GM19351 (cell line): ENCODE measurements at regions not wholly inside any gene's neighbourhood (a gene's known extent, or its start where the extent isn't known, plus 50 kb on each side); places are given as distances from the start of the nearest gene placed in this dataset.
"Not testable (repeated sequence)": the region's sequence is repeated elsewhere in the genome, so short reads cannot be mapped to it uniquely, and the experiment has no call there.

Experiments
- ATAC-seq: cut with Tn5 transposase; IDR thresholded peaks from one replicate; pipeline ENCODE4 v1.9.1; 2021; ENCODE audit warnings: mild to moderate bottlenecking, moderate library complexity; ENCODE audit not compliant: unreplicated experiment

DNA sequence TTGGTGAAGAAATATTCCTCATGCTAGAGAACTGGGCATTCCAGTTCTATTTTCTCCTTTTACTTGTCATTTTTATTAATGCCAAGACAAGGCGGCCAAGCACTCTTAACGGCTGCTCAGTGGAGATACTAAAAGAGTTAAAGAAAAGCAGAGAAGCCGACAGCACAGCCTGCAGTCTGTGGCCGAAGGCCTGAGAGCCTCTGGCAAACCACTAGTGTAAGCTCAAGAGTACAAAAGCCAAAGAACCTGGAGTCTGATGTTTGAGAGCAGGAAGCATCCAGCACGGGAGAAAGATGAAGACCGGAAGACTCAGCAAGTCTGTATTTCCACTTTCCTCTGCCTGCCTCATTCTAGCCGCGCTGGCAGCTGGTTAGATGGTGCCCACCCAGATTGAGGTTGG, 167.1 kb upstream of the FUT9 start:
- no peak for ATAC-seq

DNA sequence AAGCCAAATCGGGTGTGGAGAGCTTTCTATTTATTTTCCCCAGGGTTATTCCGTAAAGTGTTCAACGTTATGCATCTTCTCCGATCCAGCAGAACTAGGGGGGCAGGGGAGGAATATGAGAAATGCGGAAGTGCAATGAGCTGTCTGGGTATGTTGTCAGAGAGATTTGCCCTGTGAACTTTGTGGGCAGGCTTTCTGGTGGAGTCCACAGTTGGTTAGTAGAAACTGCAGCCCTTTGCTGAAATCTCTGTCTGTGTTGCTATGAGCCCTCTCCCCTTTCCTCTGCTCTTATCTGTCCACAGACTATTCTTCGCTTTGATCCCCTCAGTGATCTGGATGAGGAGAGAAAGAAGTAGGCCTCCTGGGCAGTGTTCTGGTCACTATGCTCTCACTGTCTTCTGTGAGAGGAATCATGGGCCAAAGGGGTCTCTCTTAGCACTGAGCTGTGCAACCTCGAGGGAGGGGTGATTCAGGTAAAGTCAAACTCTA, 158.9 kb upstream of the FUT9 start:
- no peak for ATAC-seq

DNA sequence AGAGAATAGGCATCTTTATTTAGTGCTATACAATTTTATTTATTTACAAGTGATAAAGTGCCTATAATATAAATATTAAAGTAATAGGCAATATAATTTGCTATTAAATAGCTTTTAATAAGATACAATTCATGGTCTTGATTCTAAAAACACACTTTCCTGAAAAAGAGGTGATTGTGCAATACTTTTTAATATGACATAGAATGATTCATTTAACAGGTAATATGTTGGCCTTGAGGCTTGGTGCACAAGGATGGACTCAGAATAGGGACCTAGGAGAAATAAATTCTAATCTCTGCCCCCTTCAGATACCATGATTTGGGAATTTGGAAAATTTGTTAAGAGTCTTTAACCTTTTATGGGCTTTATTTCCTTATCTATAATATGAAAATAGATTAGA, 149.9 kb upstream of the FUT9 start:
- no peak for ATAC-seq

DNA sequence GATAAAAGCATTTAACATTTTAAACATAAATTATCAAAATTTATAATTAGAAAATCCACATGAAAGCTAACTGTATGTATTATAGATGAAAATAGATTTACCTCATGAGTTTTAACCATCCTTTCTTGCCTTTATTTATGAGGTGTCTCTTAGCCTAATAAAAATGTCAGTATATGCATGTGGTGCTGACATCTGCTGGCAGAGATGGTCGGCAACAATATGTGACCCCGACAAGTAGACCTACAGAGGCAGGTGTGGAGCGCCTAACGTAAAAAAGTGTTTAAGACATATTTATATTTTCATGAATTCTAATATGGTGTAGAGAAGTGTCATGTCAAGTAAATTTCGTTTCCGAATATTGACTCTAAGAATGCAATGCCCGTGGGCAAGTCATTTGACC, 149.0 kb upstream of the FUT9 start:
- peak; percentile 75 for ATAC-seq

DNA sequence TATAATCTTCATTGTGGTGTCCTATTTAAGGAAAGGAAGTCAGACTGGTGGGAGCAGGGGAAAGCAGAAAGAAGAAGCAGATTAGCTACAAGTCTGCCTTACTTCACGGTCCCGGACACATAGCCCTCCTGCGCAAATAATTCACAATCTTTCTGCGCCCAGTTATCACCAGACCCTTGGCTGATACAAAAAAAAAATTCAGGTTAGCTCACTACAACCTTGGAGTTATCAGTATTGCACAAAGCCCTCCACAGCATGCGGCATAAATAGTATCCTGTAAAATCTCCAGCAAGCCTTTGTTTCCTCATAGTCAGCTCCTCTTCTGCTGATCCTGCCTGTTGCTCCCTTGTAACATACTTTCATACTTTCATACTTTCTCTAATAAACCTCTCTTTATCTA, 148.6 kb upstream of the FUT9 start:
- ATAC-seq, result no peak

DNA sequence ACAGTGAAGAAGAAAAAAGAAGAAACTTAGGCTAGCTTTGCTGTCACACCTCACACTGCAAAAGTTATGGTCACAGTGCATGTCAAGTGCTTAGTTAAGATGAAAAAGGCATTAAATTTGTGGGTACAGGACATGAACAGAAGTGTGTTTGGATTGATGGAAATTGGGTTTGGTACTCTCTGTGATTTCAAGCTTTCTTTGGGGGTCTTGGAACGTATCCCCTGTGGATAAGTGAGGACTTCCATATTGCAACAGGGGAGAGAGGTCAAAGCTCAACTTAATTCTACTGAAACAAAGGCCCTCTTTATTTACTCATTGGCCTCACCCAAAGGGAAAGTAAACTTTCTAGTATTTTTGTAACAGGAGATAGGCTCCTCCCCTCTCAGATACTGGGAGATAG, 138.3 kb upstream of the FUT9 start:
- no peak for ATAC-seq

DNA sequence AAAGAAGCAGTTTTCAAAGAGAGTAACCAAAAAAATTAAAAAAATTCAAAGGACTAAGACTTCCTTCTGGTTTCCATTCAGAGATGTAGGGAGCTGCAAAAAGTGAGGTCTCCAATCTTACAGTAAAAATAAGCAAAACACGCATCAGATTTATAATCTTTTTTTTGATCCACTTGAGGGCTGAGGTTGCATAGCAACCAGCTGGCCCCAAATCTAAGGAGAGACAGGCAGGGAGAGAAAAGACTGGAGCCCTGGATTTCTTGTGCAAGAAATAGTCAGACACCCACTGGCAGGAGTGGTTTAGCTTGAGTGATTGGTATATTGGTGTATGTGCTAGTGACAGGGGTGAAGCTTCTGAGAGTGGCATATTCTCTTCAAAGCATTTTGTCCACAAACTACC, 135.9 kb upstream of the FUT9 start:
- no peak for ATAC-seq

DNA sequence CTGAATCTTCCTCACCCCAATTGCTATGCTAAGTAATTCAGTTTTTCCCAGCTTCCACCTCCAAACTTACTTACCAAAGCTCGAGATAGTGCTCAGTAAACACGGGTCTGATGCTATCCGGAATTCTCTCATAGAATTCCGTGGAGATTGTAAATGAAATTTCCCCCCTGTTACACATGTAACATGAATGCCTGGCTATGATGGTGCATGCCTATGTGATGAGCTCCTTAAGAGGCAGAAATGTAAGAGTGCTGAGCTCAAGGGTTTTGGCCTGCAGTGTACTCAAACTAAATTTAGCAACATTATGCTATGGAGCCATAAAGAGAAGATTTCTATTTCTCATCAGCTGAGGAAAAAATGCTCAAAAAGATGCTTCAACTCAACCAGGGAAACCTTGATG, 133.4 kb upstream of the FUT9 start:
- no peak for ATAC-seq

DNA sequence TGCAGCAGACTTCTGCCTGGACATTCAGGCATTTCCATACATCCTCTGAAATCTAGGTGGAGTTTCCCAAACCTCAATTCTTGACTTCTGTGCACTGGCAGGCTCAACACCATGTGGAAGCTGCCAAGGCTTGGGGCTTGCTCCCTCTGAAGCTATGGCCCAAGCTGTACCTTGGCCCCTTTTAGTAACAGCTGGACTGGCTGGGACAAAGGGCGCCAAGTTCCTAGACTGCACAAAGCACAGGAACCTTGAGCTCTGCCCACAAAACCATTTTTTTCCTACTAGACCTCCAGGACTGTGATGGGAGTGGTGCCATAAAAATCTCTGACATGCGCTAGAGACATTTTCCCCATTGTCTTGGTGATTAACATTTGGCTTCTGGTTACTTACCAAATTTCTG, 127.1 kb upstream of the FUT9 start:
- not testable (repeated sequence) for ATAC-seq

DNA sequence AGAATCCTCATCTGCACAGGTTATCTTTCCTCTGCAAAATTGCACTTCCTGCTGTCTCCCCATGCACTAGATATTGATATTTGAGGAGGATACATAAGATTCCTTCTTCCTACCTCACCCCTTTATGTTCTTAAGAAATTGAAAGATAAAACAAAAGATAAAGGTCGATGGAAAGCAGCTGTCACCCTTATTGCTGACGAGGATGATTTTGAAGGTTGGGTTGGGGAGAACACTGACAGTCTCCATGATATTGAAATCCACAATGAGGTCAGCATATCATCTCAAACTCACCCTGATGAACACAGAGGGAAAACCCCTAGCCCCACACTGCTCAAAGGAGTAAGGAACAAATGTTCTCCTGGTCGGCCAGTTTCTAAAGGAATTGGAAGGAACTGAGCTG, 110.6 kb upstream of the FUT9 start:
- no peak for ATAC-seq

DNA sequence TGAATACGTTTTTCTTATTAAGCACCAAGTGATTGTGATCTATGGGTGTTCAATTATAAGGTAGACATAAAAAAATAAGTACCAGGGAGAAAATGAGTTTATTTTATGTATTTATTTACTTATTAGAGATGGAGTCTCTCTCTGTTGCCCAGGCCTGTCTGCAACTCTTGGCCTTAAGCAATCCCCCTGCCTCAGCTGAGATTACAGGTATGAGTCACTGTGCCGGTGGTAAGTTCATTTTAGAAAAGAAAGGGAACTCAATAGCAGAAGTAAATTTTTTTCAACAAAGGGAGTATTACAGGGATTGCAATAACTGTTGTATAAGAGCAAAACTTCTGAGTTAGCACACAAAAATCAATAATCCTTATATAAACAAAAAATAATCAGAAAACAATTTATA, 98.7 kb upstream of the FUT9 start:
- ATAC-seq, result no peak

DNA sequence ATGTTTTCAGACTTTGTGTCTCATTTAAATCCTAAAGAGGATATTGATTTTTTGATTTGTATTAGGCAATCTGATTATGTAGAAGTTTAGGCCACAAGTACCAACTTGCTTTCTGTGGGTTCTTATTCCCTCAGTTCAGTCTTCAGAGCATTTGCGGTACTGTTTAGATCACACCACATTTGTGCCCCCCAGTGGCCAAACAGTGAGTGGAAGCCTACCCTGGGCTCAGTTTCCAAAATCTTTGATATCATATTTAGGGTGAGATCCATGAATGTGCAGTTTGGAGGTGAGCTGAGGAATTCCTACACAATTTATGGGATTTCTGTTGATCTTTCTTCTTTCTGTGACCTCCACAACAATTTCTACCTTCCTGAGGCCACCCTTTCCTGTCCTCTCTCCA, 92.3 kb upstream of the FUT9 start:
- peak; percentile 73 for ATAC-seq

DNA sequence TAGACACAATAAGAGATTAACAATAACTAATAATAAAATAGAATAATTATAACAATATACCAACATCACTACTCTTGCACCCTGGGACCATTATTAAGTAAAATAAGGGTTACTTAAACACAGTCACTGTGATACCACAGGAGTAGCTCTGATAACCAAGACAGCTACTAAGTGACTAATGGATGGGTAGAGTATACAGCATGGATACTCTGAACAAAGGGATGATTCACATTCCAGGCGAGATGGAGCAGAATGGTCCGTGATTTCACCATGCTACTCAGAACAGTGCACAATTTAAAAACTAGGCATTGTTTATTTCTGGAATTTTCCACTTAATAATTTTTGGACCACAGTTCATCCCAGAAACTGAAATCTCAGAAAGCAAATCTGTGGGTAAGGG, 80.0 kb upstream of the FUT9 start:
- ATAC-seq, result no peak

DNA sequence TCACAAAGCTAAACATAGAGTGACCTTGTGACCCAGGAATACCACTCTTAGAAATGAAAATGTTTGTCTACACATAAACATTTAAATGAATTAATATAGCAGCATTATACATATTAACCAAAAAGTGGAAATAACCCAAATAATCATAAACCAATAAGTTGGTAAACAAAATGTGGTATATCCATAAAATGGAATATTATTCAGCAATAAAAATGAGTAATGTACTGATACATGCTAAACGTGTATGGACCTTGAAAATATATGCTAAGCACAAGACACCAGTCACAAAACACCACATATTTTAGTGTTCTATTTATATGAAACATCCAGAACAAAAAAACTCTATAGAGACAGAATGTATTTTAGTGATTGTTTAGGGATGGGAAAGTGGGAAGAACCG, 68.9 kb upstream of the FUT9 start:
- ATAC-seq, result no peak

DNA sequence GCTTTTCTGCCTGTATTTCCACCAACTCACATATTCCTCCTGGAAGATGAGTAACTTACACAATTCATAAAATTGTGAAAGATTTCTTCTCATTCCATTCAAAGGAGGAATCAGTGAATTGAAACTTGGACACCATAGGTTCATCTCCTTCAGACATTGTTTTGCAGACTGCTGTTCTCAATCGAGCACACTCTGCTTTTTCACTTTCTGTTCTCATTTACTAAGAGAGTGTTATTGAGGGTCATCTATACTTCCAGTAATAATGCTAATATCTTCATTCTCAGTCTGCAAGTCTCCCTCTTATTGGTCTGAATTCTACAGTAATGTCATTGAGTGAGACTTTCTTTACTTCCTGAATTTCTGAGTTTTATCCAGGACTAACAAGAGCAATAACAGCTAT, 67.5 kb upstream of the FUT9 start:
- no peak for ATAC-seq

DNA sequence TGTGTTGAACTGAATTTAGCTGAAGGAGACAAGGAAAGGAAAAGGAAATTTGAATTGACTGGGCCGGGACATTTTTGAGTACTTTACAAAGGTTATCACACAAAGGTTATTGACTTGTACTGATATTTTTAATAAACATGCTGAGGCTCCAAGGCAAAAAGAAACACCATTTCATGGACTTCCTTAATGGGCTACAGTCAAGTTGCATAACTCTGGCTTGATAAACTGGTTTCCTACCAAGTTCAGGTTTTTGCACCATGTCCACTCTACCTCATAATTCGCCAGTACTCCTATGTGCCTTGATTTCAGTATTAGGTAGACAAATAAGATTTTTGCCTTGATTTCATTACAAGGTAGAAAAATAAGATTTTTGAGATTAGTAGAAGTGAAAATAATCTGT, 65.8 kb upstream of the FUT9 start:
- no peak for ATAC-seq

DNA sequence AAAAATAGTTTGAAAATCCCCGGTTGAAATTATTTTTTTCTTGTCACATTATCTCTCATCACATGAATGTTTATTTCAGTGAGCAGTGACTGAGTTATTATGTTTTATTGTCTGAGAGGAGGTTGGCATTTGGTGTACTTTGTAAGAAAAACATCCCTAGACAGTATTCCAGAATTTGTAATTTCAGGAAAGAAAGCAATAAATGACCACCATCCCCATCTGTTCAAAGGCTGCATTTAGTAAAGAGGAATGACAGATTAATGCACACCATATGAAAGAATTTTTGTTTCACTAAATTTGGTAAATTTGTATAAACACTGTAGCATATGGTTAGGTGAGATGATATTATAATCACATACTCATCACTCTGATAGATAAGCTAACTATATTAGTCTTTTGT, 57.1 kb upstream of the FUT9 start:
- no peak for ATAC-seq

DNA sequence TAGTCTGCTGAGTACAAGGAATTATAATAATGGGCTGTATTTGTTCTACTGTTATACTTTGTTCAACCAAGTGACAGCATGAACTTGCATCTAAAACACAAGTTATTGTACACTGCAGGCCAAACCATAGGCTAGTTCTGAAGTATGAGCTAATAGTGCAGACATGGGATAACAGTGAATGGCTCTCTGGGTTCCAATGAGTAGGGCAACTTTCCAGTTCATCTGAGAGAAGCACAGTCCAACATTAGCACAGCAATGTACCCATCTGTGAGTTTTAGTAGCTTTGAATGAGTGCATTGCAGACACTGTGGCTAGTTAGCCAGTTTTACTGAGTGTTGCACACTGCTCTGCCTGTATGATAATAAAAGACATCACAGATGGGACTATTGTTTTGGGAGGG, 56.5 kb upstream of the FUT9 start:
- no peak for ATAC-seq
